ENCODE measurements at regions not wholly inside any gene's neighbourhood (a gene's known extent, or its start where the extent isn't known, plus 50 kb on each side); places are given as distances from the start of the nearest gene placed in this dataset.

DNA sequence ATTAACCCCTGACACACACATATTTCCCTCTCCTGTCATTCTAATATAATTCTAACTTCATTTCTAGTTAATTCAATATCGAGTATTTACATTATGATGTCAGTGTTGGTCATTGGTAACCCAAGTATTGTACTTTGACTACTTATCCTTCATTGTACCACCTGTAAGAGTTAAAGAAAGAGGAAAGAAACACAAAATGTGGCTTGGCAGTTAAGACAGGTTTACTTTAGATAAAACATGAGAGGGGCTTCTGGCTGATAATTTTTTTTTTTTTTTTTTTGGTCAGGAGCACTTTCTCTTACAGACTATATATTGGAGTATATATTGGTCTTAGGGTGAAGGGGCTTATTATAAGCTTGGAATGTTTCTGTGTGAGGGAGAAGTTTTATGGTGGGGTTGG lies 57.0 kb upstream of the ACYP2 start:
- no peak overlapping the region for H3K9ac ChIP-seq (ENCODE audit: low read length)
- H3K27me3 ChIP-seq (ENCODE audit: low read length), result no peaks in the 10 kb centered on the region
- H3K27ac ChIP-seq (ENCODE audit: low read depth, low read length), result no peak overlapping the region
- no peaks in the 10 kb centered on the region for H4K20me1 ChIP-seq (ENCODE audit: low read depth, low read length)
- H3F3A ChIP-seq (ENCODE audit: insufficient read depth), result peaks cover 20% of the 10 kb centered on the region; the same call in 1 of the 2 replicates
- no peaks in the 10 kb centered on the region for H3K36me3 ChIP-seq (ENCODE audit: low read length)
- TF ChIP-seq, protein P1, sequence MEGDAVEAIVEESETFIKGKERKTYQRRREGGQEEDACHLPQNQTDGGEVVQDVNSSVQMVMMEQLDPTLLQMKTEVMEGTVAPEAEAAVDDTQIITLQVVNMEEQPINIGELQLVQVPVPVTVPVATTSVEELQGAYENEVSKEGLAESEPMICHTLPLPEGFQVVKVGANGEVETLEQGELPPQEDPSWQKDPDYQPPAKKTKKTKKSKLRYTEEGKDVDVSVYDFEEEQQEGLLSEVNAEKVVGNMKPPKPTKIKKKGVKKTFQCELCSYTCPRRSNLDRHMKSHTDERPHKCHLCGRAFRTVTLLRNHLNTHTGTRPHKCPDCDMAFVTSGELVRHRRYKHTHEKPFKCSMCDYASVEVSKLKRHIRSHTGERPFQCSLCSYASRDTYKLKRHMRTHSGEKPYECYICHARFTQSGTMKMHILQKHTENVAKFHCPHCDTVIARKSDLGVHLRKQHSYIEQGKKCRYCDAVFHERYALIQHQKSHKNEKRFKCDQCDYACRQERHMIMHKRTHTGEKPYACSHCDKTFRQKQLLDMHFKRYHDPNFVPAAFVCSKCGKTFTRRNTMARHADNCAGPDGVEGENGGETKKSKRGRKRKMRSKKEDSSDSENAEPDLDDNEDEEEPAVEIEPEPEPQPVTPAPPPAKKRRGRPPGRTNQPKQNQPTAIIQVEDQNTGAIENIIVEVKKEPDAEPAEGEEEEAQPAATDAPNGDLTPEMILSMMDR (IDR thresholded peaks at IDR 0.05; ENCODE audit: insufficient read depth, low read length, poor library complexity, severe bottlenecking), result no peak
- TF ChIP-seq EZH2phosphoT487 (conservative IDR thresholded peaks at IDR 0.05; ENCODE audit: low read length), result no peak
- H2AFZ ChIP-seq (ENCODE audit: low read depth, low read length, severe bottlenecking), result no peak overlapping the region
- H3K9me2 ChIP-seq (replicated peaks; ENCODE audit: insufficient read depth, low read length), result no peaks in the 10 kb centered on the region
- H3K9me3 ChIP-seq (ENCODE audit: insufficient read depth, low read length), result no peaks in the 10 kb centered on the region
- no peak overlapping the region for H3K4me2 ChIP-seq (ENCODE audit: low read depth, low read length, poor library complexity, severe bottlenecking)
- H3K79me2 ChIP-seq (ENCODE audit: insufficient read depth, low read length), result no peaks in the 10 kb centered on the region
- no peak overlapping the region for H3K4me3 ChIP-seq (ENCODE audit: insufficient read depth, low read length, poor library complexity, severe bottlenecking)

DNA sequence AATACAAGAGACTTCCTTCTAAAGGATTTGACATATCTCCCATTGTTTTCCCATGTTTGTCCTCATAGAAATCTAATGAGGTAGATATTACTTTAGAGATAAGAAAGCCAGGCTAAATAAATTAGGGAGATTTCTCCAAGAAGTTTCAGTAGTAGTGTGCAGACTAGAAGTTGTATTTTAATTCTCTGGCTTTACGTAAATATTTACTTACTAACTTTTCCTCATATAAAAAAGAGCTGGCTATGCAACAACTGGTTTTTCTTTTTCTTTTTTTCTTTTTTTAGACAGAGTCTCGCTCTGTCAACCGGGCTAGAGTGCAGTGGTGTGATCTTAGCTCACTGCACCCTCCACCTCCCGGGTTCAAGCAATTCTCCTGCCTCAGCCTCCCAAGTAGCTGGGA lies 60.6 kb upstream of the ACYP2 start:
- H2AFZ ChIP-seq (ENCODE audit: low read depth, low read length, severe bottlenecking), result no peak overlapping the region
- peaks cover 14% of the 10 kb centered on the region; the same call in 1 of the 2 replicates for H3F3A ChIP-seq (ENCODE audit: insufficient read depth)
- no peaks in the 10 kb centered on the region for H4K20me1 ChIP-seq (ENCODE audit: low read depth, low read length)
- no peak overlapping the region for H3K4me3 ChIP-seq (ENCODE audit: insufficient read depth, low read length, poor library complexity, severe bottlenecking)
- H3K9me2 ChIP-seq (replicated peaks; ENCODE audit: insufficient read depth, low read length), result no peaks in the 10 kb centered on the region
- H3K36me3 ChIP-seq (ENCODE audit: low read length), result no peaks in the 10 kb centered on the region
- H3K79me2 ChIP-seq (ENCODE audit: insufficient read depth, low read length), result no peaks in the 10 kb centered on the region
- TF ChIP-seq, protein P1 (IDR thresholded peaks at IDR 0.05; ENCODE audit: insufficient read depth, low read length, poor library complexity, severe bottlenecking), result no peak
- TF ChIP-seq EZH2phosphoT487 (conservative IDR thresholded peaks at IDR 0.05; ENCODE audit: low read length), result no peak
- no peaks in the 10 kb centered on the region for H3K9me3 ChIP-seq (ENCODE audit: insufficient read depth, low read length)
- peak overlapping the region; percentile 77 for H3K27ac ChIP-seq (ENCODE audit: low read depth, low read length)
- H3K9ac ChIP-seq (ENCODE audit: low read length), result no peak overlapping the region
- no peaks in the 10 kb centered on the region for H3K27me3 ChIP-seq (ENCODE audit: low read length)
- H3K4me2 ChIP-seq (ENCODE audit: low read depth, low read length, poor library complexity, severe bottlenecking), result peak overlapping the region; percentile 41

DNA sequence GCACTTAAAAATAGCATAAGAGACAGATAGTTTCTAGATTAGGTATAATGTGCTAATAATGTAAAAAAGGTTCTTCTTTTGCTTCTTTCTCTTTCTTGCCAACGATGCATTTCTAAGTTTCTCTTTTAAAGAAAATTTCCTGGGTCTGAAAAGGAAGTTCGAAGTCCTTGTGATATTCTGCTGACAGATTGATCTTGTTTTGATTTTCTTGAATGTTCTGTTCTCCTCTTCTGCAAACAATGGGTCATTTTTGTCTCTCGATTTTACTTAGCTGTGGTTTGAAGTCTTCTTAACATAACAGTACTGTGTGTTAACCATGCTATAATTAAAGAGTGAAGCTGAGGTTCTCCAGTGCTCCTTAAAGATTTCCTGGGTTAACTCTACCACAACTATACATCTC lies 61.1 kb upstream of the ACYP2 start:
- H3K27me3 ChIP-seq (ENCODE audit: low read length), result no peaks in the 10 kb centered on the region
- H3K36me3 ChIP-seq (ENCODE audit: low read length), result no peaks in the 10 kb centered on the region
- TF ChIP-seq, protein P1 (IDR thresholded peaks at IDR 0.05; ENCODE audit: insufficient read depth, low read length, poor library complexity, severe bottlenecking), result no peak
- TF ChIP-seq EZH2phosphoT487 (conservative IDR thresholded peaks at IDR 0.05; ENCODE audit: low read length), result no peak
- H3K79me2 ChIP-seq (ENCODE audit: insufficient read depth, low read length), result no peaks in the 10 kb centered on the region
- H3K4me2 ChIP-seq (ENCODE audit: low read depth, low read length, poor library complexity, severe bottlenecking), result peak overlapping the region; percentile 41
- no peak overlapping the region for H3K4me3 ChIP-seq (ENCODE audit: insufficient read depth, low read length, poor library complexity, severe bottlenecking)
- no peaks in the 10 kb centered on the region for H3K9me3 ChIP-seq (ENCODE audit: insufficient read depth, low read length)
- H2AFZ ChIP-seq (ENCODE audit: low read depth, low read length, severe bottlenecking), result peak overlapping the region; percentile 57
- peaks cover 14% of the 10 kb centered on the region; the same call in 1 of the 2 replicates for H3F3A ChIP-seq (ENCODE audit: insufficient read depth)
- no peaks in the 10 kb centered on the region for H4K20me1 ChIP-seq (ENCODE audit: low read depth, low read length)
- peak overlapping the region; percentile 77 for H3K27ac ChIP-seq (ENCODE audit: low read depth, low read length)
- no peaks in the 10 kb centered on the region for H3K9me2 ChIP-seq (replicated peaks; ENCODE audit: insufficient read depth, low read length)
- peak overlapping the region; percentile 26; the same call in 1 of the 2 replicates for H3K9ac ChIP-seq (ENCODE audit: low read length)

All from SU-DHL-6 (cell line).